Peyer's patch (tissue), 4 donors: ENCODE measurements at regions not wholly inside any gene's neighbourhood (a gene's known extent, or its start where the extent isn't known, plus 50 kb on each side); places are given as distances from the start of the nearest gene placed in this dataset.
"Not testable (repeated sequence)": the region's sequence is repeated elsewhere in the genome, so short reads cannot be mapped to it uniquely, and the experiment has no call there.

Experiments used
- DNase-seq, 3 donors: peaks; one replicate each; pipeline ENCODE4 v3.0.0-alpha.2; 2017 to 2019
- H3K27ac ChIP-seq, 4 donors: fragments of 200-600 bp; sonication (generic); one replicate each; pipeline ENCODE4 v1.5.1; 2016 to 2019
- H3K27me3 ChIP-seq, 2 donors: fragments of 200-600 bp; sonication (generic); one replicate each; pipeline ENCODE4 v1.5.1; 2019
- H3K36me3 ChIP-seq, 3 donors: fragments of 200-600 bp; sonication (generic); one replicate each; pipeline ENCODE4 v1.5.1; 2016 to 2019
- H3K4me1 ChIP-seq, 4 donors: fragments of 200-600 bp; sonication (generic); one replicate each; pipeline ENCODE4 v1.5.1; 2016 to 2019
- H3K4me3 ChIP-seq, 4 donors: fragments of 200-600 bp; sonication (generic); 1 replicate in 3 of 4; 2 replicates in 1 of 4; pipeline ENCODE4 v1.5.1; 2016 to 2019; ENCODE audit warnings: mild to moderate bottlenecking in 1 of 4
- H3K9me3 ChIP-seq, 4 donors: fragments of 200-600 bp; sonication (generic); one replicate each; pipeline ENCODE4 v1.5.1; 2016 to 2019; ENCODE audit warnings: mild to moderate bottlenecking in 1 of 4
- POLR2A ChIP-seq, 2 donors: fragments of 450-650 bp; IDR thresholded peaks; one replicate each; pipeline ENCODE4 v1.5.1; 2017; ENCODE audit warnings: antibody characterized with exemption in 2 of 2, mild to moderate bottlenecking in 2 of 2, moderate library complexity in 2 of 2
- TF ChIP-seq, protein P1 (sequence below), 6 experiments: fragments of 450-650 bp in 4 of 6; fragments of 200-600 bp in 2 of 6; sonication (generic) in 1 of 6; IDR thresholded peaks; one replicate each; pipeline ENCODE4 v1.5.1; 2017 to 2019; ENCODE audit warnings: antibody characterized with exemption in 6 of 6, mild to moderate bottlenecking in 3 of 6, moderate library complexity in 1 of 6

DNA sequence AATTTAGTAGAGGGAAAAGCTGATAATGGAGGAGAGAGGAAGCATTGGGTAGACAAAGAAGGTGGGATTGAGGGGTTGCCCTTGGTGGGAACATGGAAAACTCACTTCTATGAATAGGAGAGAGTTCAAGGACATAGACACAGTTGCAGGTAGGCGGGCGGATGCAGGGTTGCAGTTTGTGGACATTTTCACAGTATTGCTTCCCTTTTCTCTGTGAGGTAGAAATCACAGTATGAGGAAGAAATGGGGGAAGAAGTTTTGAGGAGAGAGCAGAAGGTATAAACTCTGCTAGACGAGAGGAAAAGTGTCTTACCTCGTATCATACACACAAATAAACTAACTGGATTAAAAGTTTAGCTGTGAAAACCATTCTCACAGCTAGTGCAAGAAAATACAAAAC, 200.7 kb upstream of the ECI2 start:
- DNase-seq: no peak
- Histone ChIP-seq H3K9me3 (no peaks in the 10 kb centered on the region), H3K27me3 (no peaks in the 10 kb centered on the region), H3K27ac (no peak overlapping the region), H3K4me1 (no peaks in the 10 kb centered on the region), H3K4me3 (no peak overlapping the region), H3K36me3 (no peaks in the 10 kb centered on the region)
- no peak for TF ChIP-seq POLR2A (IDR thresholded peaks at IDR 0.05)
- TF ChIP-seq, protein P1, sequence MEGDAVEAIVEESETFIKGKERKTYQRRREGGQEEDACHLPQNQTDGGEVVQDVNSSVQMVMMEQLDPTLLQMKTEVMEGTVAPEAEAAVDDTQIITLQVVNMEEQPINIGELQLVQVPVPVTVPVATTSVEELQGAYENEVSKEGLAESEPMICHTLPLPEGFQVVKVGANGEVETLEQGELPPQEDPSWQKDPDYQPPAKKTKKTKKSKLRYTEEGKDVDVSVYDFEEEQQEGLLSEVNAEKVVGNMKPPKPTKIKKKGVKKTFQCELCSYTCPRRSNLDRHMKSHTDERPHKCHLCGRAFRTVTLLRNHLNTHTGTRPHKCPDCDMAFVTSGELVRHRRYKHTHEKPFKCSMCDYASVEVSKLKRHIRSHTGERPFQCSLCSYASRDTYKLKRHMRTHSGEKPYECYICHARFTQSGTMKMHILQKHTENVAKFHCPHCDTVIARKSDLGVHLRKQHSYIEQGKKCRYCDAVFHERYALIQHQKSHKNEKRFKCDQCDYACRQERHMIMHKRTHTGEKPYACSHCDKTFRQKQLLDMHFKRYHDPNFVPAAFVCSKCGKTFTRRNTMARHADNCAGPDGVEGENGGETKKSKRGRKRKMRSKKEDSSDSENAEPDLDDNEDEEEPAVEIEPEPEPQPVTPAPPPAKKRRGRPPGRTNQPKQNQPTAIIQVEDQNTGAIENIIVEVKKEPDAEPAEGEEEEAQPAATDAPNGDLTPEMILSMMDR (IDR thresholded peaks at IDR 0.05): no peak

DNA sequence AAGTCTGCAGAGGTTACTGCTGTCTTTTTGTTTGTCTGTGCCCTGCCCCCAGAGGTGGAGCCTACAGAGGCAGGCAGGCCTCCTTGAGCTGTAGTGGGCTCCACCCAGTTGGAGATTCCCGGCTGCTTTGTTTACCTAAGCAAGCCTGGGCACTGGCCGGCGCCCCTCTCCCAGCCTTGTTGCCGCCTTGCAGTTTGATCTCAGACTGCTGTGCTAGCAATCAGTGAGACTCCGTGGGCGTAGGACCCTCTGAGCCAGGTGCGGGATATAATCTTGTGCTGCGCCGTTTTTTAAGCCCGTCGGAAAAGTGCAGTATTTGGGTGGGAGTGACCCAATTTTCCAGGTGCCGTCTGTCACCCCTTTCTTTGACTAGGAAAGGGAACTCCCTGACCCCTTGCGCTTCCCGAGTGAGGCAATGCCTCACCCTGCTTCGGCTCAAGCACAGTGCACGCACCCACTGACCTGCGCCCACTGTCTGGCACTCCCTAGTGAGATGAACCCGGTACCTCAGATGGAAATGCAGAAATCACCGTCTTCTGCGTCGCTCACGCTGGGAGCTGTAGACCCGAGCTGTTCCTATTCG, 198.9 kb upstream of the ECI2 start:
- not testable (repeated sequence) for H3K36me3 ChIP-seq, H3K4me1 ChIP-seq, H3K27ac ChIP-seq, H3K9me3 ChIP-seq, H3K27me3 ChIP-seq, DNase-seq
- H3K4me3 ChIP-seq: peak overlapping the region in 2 of 4 donors; percentile 3 to 32

DNA sequence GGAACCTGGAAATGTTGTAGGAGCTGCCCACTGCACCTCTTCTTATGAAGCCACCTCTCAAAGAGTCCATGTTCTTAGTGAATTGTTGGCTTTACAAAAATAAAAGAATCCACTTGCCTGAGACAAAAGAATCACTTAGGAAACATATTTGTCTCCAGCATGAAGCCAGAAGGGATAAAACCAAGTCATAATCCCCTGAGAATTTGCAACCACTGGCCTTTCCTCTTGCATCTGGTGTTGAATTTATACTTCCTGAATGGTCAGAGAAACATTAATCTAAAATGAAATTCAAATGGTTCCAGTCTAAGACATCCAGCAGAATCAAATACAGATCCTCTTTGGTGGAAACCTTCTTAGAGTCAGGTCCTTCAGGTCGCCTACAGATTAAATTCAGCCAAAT, 192.5 kb upstream of the ECI2 start:
- H3K4me3 ChIP-seq: no peak overlapping the region
- H3K36me3 ChIP-seq: no peaks in the 10 kb centered on the region
- no peak for DNase-seq
- H3K4me1 ChIP-seq: no peaks in the 10 kb centered on the region
- H3K27me3 ChIP-seq: no peaks in the 10 kb centered on the region
- no peak overlapping the region for H3K27ac ChIP-seq
- no peaks in the 10 kb centered on the region for H3K9me3 ChIP-seq
- no peak for TF ChIP-seq POLR2A (IDR thresholded peaks at IDR 0.05)
- TF ChIP-seq, protein P1 (IDR thresholded peaks at IDR 0.05): no peak

DNA sequence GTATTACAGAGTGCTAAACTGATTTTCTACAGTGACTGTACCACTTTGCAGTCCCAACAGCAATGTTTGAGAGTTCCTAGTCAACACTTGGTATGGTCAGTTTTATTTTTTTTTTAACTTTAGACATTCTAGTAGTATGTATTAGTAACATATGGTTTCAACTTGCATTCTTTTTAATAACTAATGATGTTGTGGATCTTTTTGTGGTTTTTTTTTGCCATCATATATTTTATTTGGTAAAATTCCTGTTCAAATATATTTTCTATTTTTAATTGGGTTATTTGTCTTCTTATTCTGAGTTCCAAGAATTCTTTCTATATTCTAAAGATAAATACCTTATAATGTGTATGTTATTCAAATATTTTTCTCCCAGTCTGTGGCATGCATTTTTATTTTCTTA, 189.4 kb upstream of the ECI2 start:
- H3K4me3 ChIP-seq: no peak overlapping the region
- H3K9me3 ChIP-seq: no peaks in the 10 kb centered on the region

DNA sequence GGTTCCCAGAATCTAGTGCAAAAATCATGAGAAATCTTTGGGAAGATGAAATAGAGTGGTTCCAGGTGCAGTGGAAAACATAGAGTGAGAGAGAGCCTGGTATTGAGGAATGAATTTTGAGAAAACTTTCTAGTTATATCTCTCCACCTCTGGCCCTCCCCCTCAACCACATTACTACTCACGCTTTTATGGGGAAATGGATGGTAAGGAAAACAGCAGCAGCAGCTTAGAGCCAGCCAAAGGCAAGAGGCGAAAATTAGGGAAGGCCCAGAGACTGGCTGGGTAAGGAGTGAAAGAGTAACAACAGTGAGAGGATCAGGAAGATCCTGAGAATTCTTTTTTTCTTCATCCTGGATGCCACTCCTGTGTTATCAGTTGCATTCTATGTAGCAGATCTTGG, 187.9 kb upstream of the ECI2 start:
- TF ChIP-seq POLR2A (IDR thresholded peaks at IDR 0.05): no peak
- TF ChIP-seq, protein P1 (IDR thresholded peaks at IDR 0.05): no peak
- H3K4me1 ChIP-seq: peaks cover 0 to 18% (median 0%) of the 10 kb centered on the region in 4 donors
- no peak overlapping the region for H3K27ac ChIP-seq
- no peaks in the 10 kb centered on the region for H3K27me3 ChIP-seq
- H3K36me3 ChIP-seq: no peaks in the 10 kb centered on the region
- no peaks in the 10 kb centered on the region for H3K9me3 ChIP-seq
- no peak for DNase-seq
- H3K4me3 ChIP-seq: no peak overlapping the region

More for the DNA sequence above, 189.4 kb upstream of the ECI2 start:
- H3K27me3 ChIP-seq: no peaks in the 10 kb centered on the region
- H3K27ac ChIP-seq: no peak overlapping the region
- H3K4me1 ChIP-seq: peaks cover 0 to 16% (median 0%) of the 10 kb centered on the region in 4 donors
- TF ChIP-seq, protein P1 (IDR thresholded peaks at IDR 0.05): no peak
- no peak for TF ChIP-seq POLR2A (IDR thresholded peaks at IDR 0.05)
- no peak for DNase-seq
- no peaks in the 10 kb centered on the region for H3K36me3 ChIP-seq

DNA sequence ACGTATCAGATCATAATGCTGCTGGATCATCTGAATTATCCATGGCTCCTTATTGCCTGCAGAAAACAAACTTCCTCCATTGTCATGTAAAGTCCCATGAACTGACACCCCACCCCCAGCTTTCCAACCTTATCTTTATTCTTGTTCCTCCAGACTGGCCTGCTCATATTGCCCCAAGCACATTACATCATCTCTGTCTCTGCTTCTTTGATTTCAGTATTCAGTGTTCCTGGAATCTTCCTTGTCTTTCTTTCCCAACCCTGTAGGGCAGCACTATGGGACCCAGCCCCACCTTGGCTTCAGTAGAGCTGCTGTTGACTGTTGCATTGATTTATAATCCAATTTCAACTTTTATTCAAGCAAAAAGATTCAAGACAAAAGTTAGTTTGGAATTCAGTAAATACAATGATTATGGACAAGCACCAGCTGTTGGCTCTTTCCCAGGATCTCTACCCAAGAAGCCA, 187.5 kb upstream of the ECI2 start:
- TF ChIP-seq POLR2A (IDR thresholded peaks at IDR 0.05): no peak
- TF ChIP-seq, protein P1 (IDR thresholded peaks at IDR 0.05): no peak
- no peak for DNase-seq
- H3K27me3 ChIP-seq: no peaks in the 10 kb centered on the region
- H3K9me3 ChIP-seq: no peaks in the 10 kb centered on the region
- H3K4me1 ChIP-seq: peaks cover 0 to 22% (median 0%) of the 10 kb centered on the region in 4 donors
- no peaks in the 10 kb centered on the region for H3K36me3 ChIP-seq
- no peak overlapping the region for H3K27ac ChIP-seq
- no peak overlapping the region for H3K4me3 ChIP-seq
